K562 (cell line): ENCODE measurements at regions not wholly inside any gene's neighbourhood (a gene's known extent, or its start where the extent isn't known, plus 50 kb on each side); places are given as distances from the start of the nearest gene placed in this dataset.

Experiments
- ATAC-seq: fragments of 200-7000 bp; cut with Tn5 transposase; 3 replicates; pipeline ENCODE4 v1.9.1; 2020; ENCODE audit warnings: moderate library complexity
- BruUV-seq: library from RNA; stranded (reverse); fragments of 400-500 nt; replicated peaks from 2 replicates; lab custom pipeline; 2021; lab: Mats Ljungman, UMichigan
- CTCF ChIA-PET: fragments of 300-600 bp; formaldehyde crosslinking; extraction: SDS; loops from one replicate; lab custom pipeline; 2021; ENCODE audit warnings: low intra/inter-chr PET ratio; lab: Yijun Ruan, JAX
- POLR2A ChIA-PET: fragments of 300-600, 350-650 bp; sonication (Branson Sonifier 250); formaldehyde crosslinking; extraction: SDS; loops from one replicate; lab custom pipeline; 2021; ENCODE audit warnings: antibody characterized with exemption, inconsistent platforms; lab: Yijun Ruan, JAX
- DNase-seq, 4 experiments: peaks; one replicate each; pipeline versions ENCODE4 v3.0.0 to v3.0.0-alpha.2; 2011 to 2018; ENCODE audit warnings: low spot score in 3 of 4, mixed read lengths in 3 of 4; ENCODE audit errors: extremely low read depth in 1 of 4
- FAIRE-seq: peaks from 2 replicates; lab custom pipeline; 2011; peaks lifted over from hg19 to GRCh38; lab: Jason Lieb, UNC
- H2AFZ ChIP-seq: 2 replicates; pipeline ENCODE4 v1.6.0; 2011; ENCODE audit warnings: low read depth, low read length, control low read depth, inconsistent platforms
- H3K27ac ChIP-seq: fragments of 200-600 bp; 3 replicates; pipeline ENCODE4 v1.8.0; 2011; ENCODE audit warnings: low read depth, mild to moderate bottlenecking, control low read depth, inconsistent platforms, low read length, moderate library complexity, mixed read lengths; ENCODE audit errors: extremely low read depth
- H3K27me3 ChIP-seq, 2 experiments: fragments of 300-600 bp in 1 of 2; 2 replicates in 1 of 2; 3 replicates in 1 of 2; pipeline versions ENCODE4 v1.6.0 to v1.8.0; 2011; ENCODE audit warnings: inconsistent platforms in 2 of 2, low read length in 2 of 2, mild to moderate bottlenecking in 1 of 2, mixed read lengths in 1 of 2, moderate library complexity in 1 of 2; ENCODE audit not compliant: control insufficient read depth in 2 of 2, insufficient read depth in 2 of 2
- H3K36me3 ChIP-seq: fragments of 300-600 bp; 3 replicates; pipeline ENCODE4 v1.8.0; 2011; ENCODE audit warnings: mild to moderate bottlenecking, low read length, inconsistent platforms; ENCODE audit not compliant: control insufficient read depth, insufficient read depth
- H3K4me1 ChIP-seq, 2 experiments: fragments of 200-600 bp in 1 of 2; replicated peaks in 1 of 2; 2 replicates in 1 of 2; 3 replicates in 1 of 2; pipeline versions ENCODE4 v1.5.1 to v1.8.0; 2011; ENCODE audit warnings: inconsistent platforms in 2 of 2, low read length in 2 of 2, mild to moderate bottlenecking in 1 of 2, mixed read lengths in 1 of 2, moderate library complexity in 1 of 2; ENCODE audit not compliant: control insufficient read depth in 2 of 2, insufficient read depth in 2 of 2
- H3K4me2 ChIP-seq: 2 replicates; pipeline ENCODE4 v1.6.1; 2011; ENCODE audit warnings: low read length, control low read depth, inconsistent platforms, mixed read lengths; ENCODE audit not compliant: insufficient read depth
- H3K4me3 ChIP-seq: fragments of 200-600 bp; sonication (generic), shearing (Covaris generic); 2 replicates; pipeline ENCODE4 v1.5.1; 2016; ENCODE audit warnings: control low read depth, inconsistent platforms
- H3K79me2 ChIP-seq: fragments of 200-600 bp; 3 replicates; pipeline ENCODE4 v1.8.0; 2011; ENCODE audit warnings: low read length, inconsistent platforms; ENCODE audit not compliant: control insufficient read depth, insufficient read depth
- H3K9ac ChIP-seq, 2 experiments: 2 replicates each; pipeline versions ENCODE4 v1.6.0 to v1.6.1; 2011; ENCODE audit warnings: low read depth in 2 of 2, low read length in 2 of 2, control low read depth in 1 of 2, inconsistent platforms in 1 of 2, mild to moderate bottlenecking in 1 of 2, mixed read lengths in 1 of 2; ENCODE audit not compliant: insufficient read depth in 1 of 2
- H3K9me1 ChIP-seq: one replicate; pipeline ENCODE4 v1.6.0; 2011; ENCODE audit warnings: inconsistent platforms, mild to moderate bottlenecking, low read length, moderate library complexity; ENCODE audit not compliant: control insufficient read depth, insufficient read depth
- H3K9me3 ChIP-seq: replicated peaks from 2 replicates; pipeline ENCODE4 v1.5.1; 2011; ENCODE audit warnings: low read depth, low read length, inconsistent platforms; ENCODE audit not compliant: control insufficient read depth, insufficient read depth
- H4K20me1 ChIP-seq: replicated peaks from 2 replicates; pipeline ENCODE4 v1.6.1; 2011; ENCODE audit warnings: low read length, inconsistent platforms, mixed read lengths; ENCODE audit not compliant: control insufficient read depth, insufficient read depth
- ADNP ChIP-seq: fragments of 200-800 bp; sonication (Bioruptor generic); IDR thresholded peaks from 2 replicates; pipeline ENCODE4 v1.6.1; 2016; ENCODE audit warnings: missing genetic modification characterization, missing compliant biosample characterization
- BACH1 ChIP-seq: fragments of 200-800 bp; sonication (Bioruptor generic); IDR thresholded peaks from 2 replicates; pipeline ENCODE4 v1.6.1; 2016; ENCODE audit warnings: missing genetic modification characterization, missing compliant biosample characterization
- C11orf30 ChIP-seq: fragments of 450-650 bp; IDR thresholded peaks from 2 replicates; pipeline ENCODE4 v1.6.1; 2016; ENCODE audit warnings: low read depth, mild to moderate bottlenecking
- CTBP1 ChIP-seq: fragments of 450-650 bp; IDR thresholded peaks from 2 replicates; pipeline ENCODE4 v1.6.1; 2016; ENCODE audit warnings: borderline replicate concordance
- DDX20 ChIP-seq: fragments of 450-650 bp; IDR thresholded peaks from 2 replicates; pipeline ENCODE4 v1.6.1; 2016; ENCODE audit warnings: missing genetic modification characterization, low read depth, mild to moderate bottlenecking, missing compliant biosample characterization, moderate library complexity
- FOXA3 ChIP-seq, 2 experiments: fragments of 450-650 bp in 1 of 2; sonication (generic) in 1 of 2; formaldehyde crosslinking; IDR thresholded peaks in 1 of 2; conservative IDR thresholded peaks in 1 of 2; 2 replicates each; pipeline versions ENCODE4 v1.4.0 to v1.8.0; 2020 to 2022; ENCODE audit warnings: mild to moderate bottlenecking in 2 of 2, missing genetic modification reagents in 1 of 2
- GATAD2A ChIP-seq: fragments of 450-650 bp; IDR thresholded peaks from 2 replicates; pipeline ENCODE4 v1.6.1; 2017
- HDAC3 ChIP-seq: fragments of 450-650 bp; IDR thresholded peaks from 2 replicates; pipeline ENCODE4 v1.6.1; 2018; ENCODE audit warnings: borderline replicate concordance, mild to moderate bottlenecking, moderate library complexity; ENCODE audit not compliant: partially characterized antibody
- MAFF ChIP-seq: IDR thresholded peaks from 2 replicates; pipeline ENCODE4 v1.6.1; 2012; ENCODE audit warnings: low read length, improper control_type of control experiment
- MAFK ChIP-seq: IDR thresholded peaks from 2 replicates; pipeline ENCODE4 v1.6.1; 2011; ENCODE audit warnings: low read length, improper control_type of control experiment
- POLR2AphosphoS5 ChIP-seq: IDR thresholded peaks from 2 replicates; pipeline ENCODE4 v1.6.1; 2011; ENCODE audit warnings: mild to moderate bottlenecking, low read depth, low read length, moderate library complexity; ENCODE audit not compliant: control insufficient read depth, insufficient read depth
- TCF7L2 ChIP-seq: fragments of 150-350 bp; IDR thresholded peaks from 2 replicates; pipeline ENCODE4 v1.6.1; 2016; ENCODE audit warnings: low read depth, mild to moderate bottlenecking, low read length, moderate library complexity
- YBX1 ChIP-seq: fragments of 450-650 bp; IDR thresholded peaks from 2 replicates; pipeline ENCODE4 v1.7.1; 2016; ENCODE audit warnings: mild to moderate bottlenecking
- ZNF165 ChIP-seq: fragments of 250-450 bp; sonication (Bioruptor Pico); IDR thresholded peaks from 2 replicates; pipeline ENCODE4 v1.4.0; 2020; ENCODE audit warnings: borderline replicate concordance
- ZNF316 ChIP-seq: fragments of 450-650 bp; IDR thresholded peaks from 2 replicates; pipeline ENCODE4 v1.6.1; 2016
- ZNF444 ChIP-seq: fragments of 250-450 bp; sonication (Bioruptor Pico); IDR thresholded peaks from 2 replicates; pipeline ENCODE4 v1.4.0; 2020; ENCODE audit warnings: mild to moderate bottlenecking, moderate library complexity
- ZNF57 ChIP-seq: fragments of 450-650 bp; formaldehyde crosslinking; IDR thresholded peaks from 2 replicates; pipeline ENCODE4 v1.4.0; 2020; ENCODE audit warnings: mild to moderate bottlenecking, moderate library complexity
- ZNF668 ChIP-seq: fragments of 250-450 bp; sonication (Bioruptor Pico); IDR thresholded peaks from 2 replicates; pipeline ENCODE4 v1.8.0; 2022; ENCODE audit warnings: mild to moderate bottlenecking, inconsistent platforms
- WGBS: fragments of 100-300 bp; shearing (Covaris generic); methylation state at CpG from one replicate; pipeline ENCODE4 v1.1.6; 2016; ENCODE audit warnings: low coverage, mixed read lengths; ENCODE audit not compliant: insufficient coverage; ENCODE audit errors: missing lambda C conversion rate; 5-methylcytosine and 5-hydroxymethylcytosine counted together
- in situ Hi-C: fragments of 300-500 bp; cut with MboI; formaldehyde crosslinking; loops from 4 replicates; pipeline ENCODE4 v1.15.0; 2018; ENCODE audit warnings: inconsistent platforms, mixed read lengths
- intact Hi-C: fragments of 100-400 bp; cut with micrococcal nuclease; formaldehyde crosslinking; loops from 2 replicates; pipeline ENCODE4 v1.14.2; 2022
- TF ChIP-seq, protein P1 (sequence below): fragments of 250-450 bp; sonication (Bioruptor Pico); IDR thresholded peaks from 2 replicates; pipeline ENCODE4 v1.5.0; 2021
- TF ChIP-seq, protein P2 (sequence below), 2 experiments: fragments of 450-650 bp; conservative IDR thresholded peaks; 2 replicates each; pipeline ENCODE4 v1.6.1; 2017; ENCODE audit warnings: mild to moderate bottlenecking in 2 of 2, moderate library complexity in 2 of 2
- TF ChIP-seq, protein P3 (sequence below): fragments of 250-450 bp; sonication (Bioruptor Pico); IDR thresholded peaks from 2 replicates; pipeline ENCODE4 v1.8.0; 2022; ENCODE audit warnings: moderate library complexity, mild to moderate bottlenecking, inconsistent platforms

DNA sequence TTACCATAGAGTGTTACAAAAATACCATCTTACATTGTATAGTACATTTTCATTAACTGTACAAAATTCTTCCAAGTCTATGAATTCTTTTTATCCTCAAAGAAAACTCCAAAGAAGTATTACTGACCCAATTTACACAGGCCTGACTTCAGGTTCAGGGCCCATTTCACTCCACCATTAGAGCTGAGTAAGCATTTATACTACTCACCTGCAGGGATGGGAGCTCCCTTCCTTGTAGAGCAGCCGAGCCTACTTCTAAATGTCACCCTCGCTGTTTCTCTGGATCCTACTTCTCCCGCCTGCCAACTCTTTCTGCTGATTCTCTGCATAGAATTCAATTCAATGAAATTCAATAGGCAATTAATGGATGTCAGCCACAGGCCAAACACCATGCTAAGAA lies 56.0 kb downstream of the CCDC71L start:
- no peaks in the 10 kb centered on the region for H3K79me2 ChIP-seq
- ChIA-PET CTCF (no interaction called here), POLR2A (interaction anchor here (1.0 kb wide), 1 partner anchor 36 kb away, joined by 3 read pairs; no protein-coding TSS in a partner anchor)
- no peaks in the 10 kb centered on the region for H3K9me3 ChIP-seq
- TF ChIP-seq GATAD2A (no peak), DDX20 (tag) (no peak), MAFF (peak; percentile 94), ZNF444 (CRISPR knock-in tag) (0 out of 2 replicates have a peak, but pooled peaks have one; percentile 3), ZNF316 (peak; percentile 89), HDAC3 (no peak), CTBP1 (no peak), C11orf30 (peak; percentile 75), TCF7L2 (no peak), FOXA3 (CRISPR knock-in tag; conservative IDR thresholded peaks at IDR 0.05 in 1 of 2, IDR thresholded peaks at IDR 0.05 in 1 of 2) (0 out of 4 replicates have a peak, but pooled peaks of 1 of the 2 experiments have one; percentile 2), ZNF57 (CRISPR knock-in tag) (no peak), POLR2AphosphoS5 (no peak), MAFK (peak; percentile 92), ZNF668 (CRISPR knock-in tag) (no peak), YBX1 (no peak), BACH1 (0 out of 2 replicates have a peak, but pooled peaks have one; percentile 14), ADNP (tag) (no peak), ZNF165 (no peak)
- TF ChIP-seq, protein P1, sequence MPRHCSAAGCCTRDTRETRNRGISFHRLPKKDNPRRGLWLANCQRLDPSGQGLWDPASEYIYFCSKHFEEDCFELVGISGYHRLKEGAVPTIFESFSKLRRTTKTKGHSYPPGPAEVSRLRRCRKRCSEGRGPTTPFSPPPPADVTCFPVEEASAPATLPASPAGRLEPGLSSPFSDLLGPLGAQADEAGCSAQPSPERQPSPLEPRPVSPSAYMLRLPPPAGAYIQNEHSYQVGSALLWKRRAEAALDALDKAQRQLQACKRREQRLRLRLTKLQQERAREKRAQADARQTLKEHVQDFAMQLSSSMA (CRISPR knock-in tag): no peak
- TF ChIP-seq, protein P2, sequence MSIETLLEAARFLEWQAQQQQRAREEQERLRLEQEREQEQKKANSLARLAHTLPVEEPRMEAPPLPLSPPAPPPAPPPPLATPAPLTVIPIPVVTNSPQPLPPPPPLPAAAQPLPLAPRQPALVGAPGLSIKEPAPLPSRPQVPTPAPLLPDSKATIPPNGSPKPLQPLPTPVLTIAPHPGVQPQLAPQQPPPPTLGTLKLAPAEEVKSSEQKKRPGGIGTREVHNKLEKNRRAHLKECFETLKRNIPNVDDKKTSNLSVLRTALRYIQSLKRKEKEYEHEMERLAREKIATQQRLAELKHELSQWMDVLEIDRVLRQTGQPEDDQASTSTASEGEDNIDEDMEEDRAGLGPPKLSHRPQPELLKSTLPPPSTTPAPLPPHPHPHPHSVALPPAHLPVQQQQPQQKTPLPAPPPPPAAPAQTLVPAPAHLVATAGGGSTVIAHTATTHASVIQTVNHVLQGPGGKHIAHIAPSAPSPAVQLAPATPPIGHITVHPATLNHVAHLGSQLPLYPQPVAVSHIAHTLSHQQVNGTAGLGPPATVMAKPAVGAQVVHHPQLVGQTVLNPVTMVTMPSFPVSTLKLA (conservative IDR thresholded peaks at IDR 0.05): 0 out of 4 replicates have a peak, but pooled peaks of 1 of the 2 experiments have one; percentile 1
- TF ChIP-seq, protein P3, sequence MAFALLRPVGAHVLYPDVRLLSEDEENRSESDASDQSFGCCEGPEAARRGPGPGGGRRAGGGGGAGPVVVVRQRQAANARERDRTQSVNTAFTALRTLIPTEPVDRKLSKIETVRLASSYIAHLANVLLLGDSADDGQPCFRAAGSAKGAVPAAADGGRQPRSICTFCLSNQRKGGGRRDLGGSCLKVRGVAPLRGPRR (CRISPR knock-in tag): no peak
- ATAC-seq (no peak), FAIRE-seq (no peak), DNase-seq (no peak)
- intact Hi-C loops: no loop called here
- H3K4me1 ChIP-seq: peaks cover 17 to 57% of the 10 kb centered on the region in 2 experiments
- H3K4me3 ChIP-seq: no peak overlapping the region
- H3K9ac ChIP-seq: no peak overlapping the region
- WGBS: 89% methylated on average over 3 of the region's 3 CpGs
- no peaks in the 10 kb centered on the region for H4K20me1 ChIP-seq
- BruUV-seq: no TSS peak
- H3K9me1 ChIP-seq: no peaks in the 10 kb centered on the region
- H3K36me3 ChIP-seq: no peaks in the 10 kb centered on the region
- H2AFZ ChIP-seq: peak overlapping the region; percentile 60; the same call in 1 of the 2 replicates
- no peak overlapping the region for H3K4me2 ChIP-seq
- H3K27ac ChIP-seq: no peak overlapping the region
- no peaks in the 10 kb centered on the region for H3K27me3 ChIP-seq
- in situ Hi-C loops: no loop called here
